C1 segment of cervical spinal cord (tissue), 14 donors: ENCODE measurements at regions not wholly inside any gene's neighbourhood (a gene's known extent, or its start where the extent isn't known, plus 50 kb on each side); places are given as distances from the start of the nearest gene placed in this dataset.
"Not testable (repeated sequence)": the region's sequence is repeated elsewhere in the genome, so short reads cannot be mapped to it uniquely, and the experiment has no call there.

Source experiments
- DNase-seq, 14 donors: peaks; one replicate each; lab custom pipeline; 2025; lab: John Stamatoyannopoulos, UW

- no peak for DNase-seq
These were observed 1293.4 kb downstream of the ARAP2 start for GRCh38 chr4:34950926-34951325.

GRCh38 chr4:34953145-34953799, 1291.0 kb downstream of the ARAP2 start:
- no peak for DNase-seq

- no peak for DNase-seq
These were observed 1279.7 kb downstream of the ARAP2 start for GRCh38 chr4:34964613-34965012.

GRCh38 chr4:34972189-34972588, 1272.1 kb downstream of the ARAP2 start:
- no peak for DNase-seq

- DNase-seq = no peak
These were observed 1270.5 kb downstream of the ARAP2 start for GRCh38 chr4:34973650-34974312.

GRCh38 chr4:34974313-34974680, 1270.0 kb downstream of the ARAP2 start:
- DNase-seq = no peak

- not testable (repeated sequence) for DNase-seq
These were observed 1223.1 kb downstream of the ARAP2 start for GRCh38 chr4:35021222-35021621.

- no peak for DNase-seq
These were observed 1219.0 kb downstream of the ARAP2 start for GRCh38 chr4:35025152-35025834.

GRCh38 chr4:35038079-35038805, 1206.1 kb downstream of the ARAP2 start:
- no peak for DNase-seq

- no peak for DNase-seq
These were observed 1205.5 kb downstream of the ARAP2 start for GRCh38 chr4:35038845-35039244.

- DNase-seq = no peak
These were observed 1191.8 kb downstream of the ARAP2 start for GRCh38 chr4:35052546-35052945.

GRCh38 chr4:35063031-35063570, 1181.2 kb downstream of the ARAP2 start:
- DNase-seq = no peak

- no peak for DNase-seq
These were observed 1177.9 kb downstream of the ARAP2 start for GRCh38 chr4:35066406-35066805.

GRCh38 chr4:35080799-35081198, 1163.5 kb downstream of the ARAP2 start:
- DNase-seq = no peak

GRCh38 chr4:35087218-35087617, 1157.1 kb downstream of the ARAP2 start:
- no peak for DNase-seq

GRCh38 chr4:35100932-35101331, 1143.4 kb downstream of the ARAP2 start:
- no peak for DNase-seq

- DNase-seq = no peak
These were observed 1142.2 kb downstream of the ARAP2 start for GRCh38 chr4:35102066-35102465.

GRCh38 chr4:35105486-35105885, 1138.8 kb downstream of the ARAP2 start:
- DNase-seq = no peak

GRCh38 chr4:35106091-35106734, 1138.1 kb downstream of the ARAP2 start:
- DNase-seq = no peak

GRCh38 chr4:35124106-35124505, 1120.2 kb downstream of the ARAP2 start:
- DNase-seq = no peak

- no peak for DNase-seq
These were observed 1118.2 kb downstream of the ARAP2 start for GRCh38 chr4:35125995-35126712.
